ENCODE measurements at regions not wholly inside any gene's neighbourhood (a gene's known extent, or its start where the extent isn't known, plus 50 kb on each side); places are given as distances from the start of the nearest gene placed in this dataset.

DNA sequence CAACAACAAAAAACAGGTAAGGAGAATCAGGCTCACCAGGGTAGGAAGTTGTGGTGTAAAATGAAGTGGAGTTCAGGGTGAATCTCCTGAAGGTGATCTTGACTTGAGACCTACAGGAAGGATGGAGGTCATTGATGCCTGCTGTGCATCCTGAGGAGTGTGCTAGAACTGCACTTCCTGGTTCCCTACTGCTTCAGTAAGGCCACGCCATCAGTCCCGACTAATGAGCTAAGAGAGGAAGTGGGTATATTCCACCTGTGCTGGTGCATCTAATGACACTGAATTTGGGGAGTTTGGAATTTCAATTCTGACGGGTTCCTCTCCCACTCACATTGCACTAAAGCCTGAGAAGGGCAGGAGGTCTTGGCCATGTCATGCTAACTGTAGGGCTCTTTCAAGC, 349.3 kb upstream of the SLC14A2 start:
- TF ChIP-seq EP300 (IDR thresholded peaks at IDR 0.05): no peak
- TF ChIP-seq, protein P1, sequence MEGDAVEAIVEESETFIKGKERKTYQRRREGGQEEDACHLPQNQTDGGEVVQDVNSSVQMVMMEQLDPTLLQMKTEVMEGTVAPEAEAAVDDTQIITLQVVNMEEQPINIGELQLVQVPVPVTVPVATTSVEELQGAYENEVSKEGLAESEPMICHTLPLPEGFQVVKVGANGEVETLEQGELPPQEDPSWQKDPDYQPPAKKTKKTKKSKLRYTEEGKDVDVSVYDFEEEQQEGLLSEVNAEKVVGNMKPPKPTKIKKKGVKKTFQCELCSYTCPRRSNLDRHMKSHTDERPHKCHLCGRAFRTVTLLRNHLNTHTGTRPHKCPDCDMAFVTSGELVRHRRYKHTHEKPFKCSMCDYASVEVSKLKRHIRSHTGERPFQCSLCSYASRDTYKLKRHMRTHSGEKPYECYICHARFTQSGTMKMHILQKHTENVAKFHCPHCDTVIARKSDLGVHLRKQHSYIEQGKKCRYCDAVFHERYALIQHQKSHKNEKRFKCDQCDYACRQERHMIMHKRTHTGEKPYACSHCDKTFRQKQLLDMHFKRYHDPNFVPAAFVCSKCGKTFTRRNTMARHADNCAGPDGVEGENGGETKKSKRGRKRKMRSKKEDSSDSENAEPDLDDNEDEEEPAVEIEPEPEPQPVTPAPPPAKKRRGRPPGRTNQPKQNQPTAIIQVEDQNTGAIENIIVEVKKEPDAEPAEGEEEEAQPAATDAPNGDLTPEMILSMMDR (IDR thresholded peaks at IDR 0.05): no peak
- no peak for TF ChIP-seq POLR2A (IDR thresholded peaks at IDR 0.05)
